ENCODE measurements at regions not wholly inside any gene's neighbourhood (a gene's known extent, or its start where the extent isn't known, plus 50 kb on each side); places are given as distances from the start of the nearest gene placed in this dataset.

GRCh38 chr3:107275511-107275910, 101.7 kb upstream of the CCDC54 start:
- TF ChIP-seq, protein P1, sequence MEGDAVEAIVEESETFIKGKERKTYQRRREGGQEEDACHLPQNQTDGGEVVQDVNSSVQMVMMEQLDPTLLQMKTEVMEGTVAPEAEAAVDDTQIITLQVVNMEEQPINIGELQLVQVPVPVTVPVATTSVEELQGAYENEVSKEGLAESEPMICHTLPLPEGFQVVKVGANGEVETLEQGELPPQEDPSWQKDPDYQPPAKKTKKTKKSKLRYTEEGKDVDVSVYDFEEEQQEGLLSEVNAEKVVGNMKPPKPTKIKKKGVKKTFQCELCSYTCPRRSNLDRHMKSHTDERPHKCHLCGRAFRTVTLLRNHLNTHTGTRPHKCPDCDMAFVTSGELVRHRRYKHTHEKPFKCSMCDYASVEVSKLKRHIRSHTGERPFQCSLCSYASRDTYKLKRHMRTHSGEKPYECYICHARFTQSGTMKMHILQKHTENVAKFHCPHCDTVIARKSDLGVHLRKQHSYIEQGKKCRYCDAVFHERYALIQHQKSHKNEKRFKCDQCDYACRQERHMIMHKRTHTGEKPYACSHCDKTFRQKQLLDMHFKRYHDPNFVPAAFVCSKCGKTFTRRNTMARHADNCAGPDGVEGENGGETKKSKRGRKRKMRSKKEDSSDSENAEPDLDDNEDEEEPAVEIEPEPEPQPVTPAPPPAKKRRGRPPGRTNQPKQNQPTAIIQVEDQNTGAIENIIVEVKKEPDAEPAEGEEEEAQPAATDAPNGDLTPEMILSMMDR (IDR thresholded peaks at IDR 0.05) = no peak
- no peak for TF ChIP-seq EP300 (IDR thresholded peaks at IDR 0.05)

Data from upper lobe of left lung (tissue), 4 donors.